ENCODE measurements at regions not wholly inside any gene's neighbourhood (a gene's known extent, or its start where the extent isn't known, plus 50 kb on each side); places are given as distances from the start of the nearest gene placed in this dataset.

- no peaks in the 10 kb centered on the region for H3K4me1 ChIP-seq
- no peaks in the 10 kb centered on the region for H3K36me3 ChIP-seq
- DNase-seq (ENCODE audit: low spot score in 2 of 2), result no peak
- no peak overlapping the region for H3K4me3 ChIP-seq
- no peaks in the 10 kb centered on the region for H3K9me3 ChIP-seq
- no peaks in the 10 kb centered on the region for H3K27me3 ChIP-seq
- TF ChIP-seq CTCF (IDR thresholded peaks at IDR 0.05), result no peak
- intact Hi-C loops (cut with DNase I), result no loop called here
- H3K27ac ChIP-seq, result no peak overlapping the region
Measured at GRCh38 chr1:104726917-104727316, 977.2 kb downstream of the AMY1C start.

GRCh38 chr1:104733866-104734265, 984.2 kb downstream of the AMY1C start:
- Histone ChIP-seq H3K36me3 (no peaks in the 10 kb centered on the region), H3K9me3 (no peaks in the 10 kb centered on the region), H3K27ac (no peak overlapping the region), H3K27me3 (no peaks in the 10 kb centered on the region), H3K4me3 (no peak overlapping the region), H3K4me1 (no peaks in the 10 kb centered on the region)
- intact Hi-C loops (cut with DNase I), result no loop called here
- DNase-seq (ENCODE audit: low spot score in 2 of 2), result no peak
- TF ChIP-seq CTCF (IDR thresholded peaks at IDR 0.05), result no peak

GRCh38 chr1:104745875-104746274, 996.2 kb downstream of the AMY1C start:
- H3K27me3 ChIP-seq, result no peaks in the 10 kb centered on the region
- no peak for TF ChIP-seq CTCF (IDR thresholded peaks at IDR 0.05)

GRCh38 chr1:104746994-104747393, 997.3 kb downstream of the AMY1C start:
- Histone ChIP-seq H3K4me3 (no peak overlapping the region), H3K27me3 (no peaks in the 10 kb centered on the region), H3K4me1 (no peaks in the 10 kb centered on the region), H3K9me3 (no peaks in the 10 kb centered on the region), H3K27ac (no peak overlapping the region), H3K36me3 (no peaks in the 10 kb centered on the region)
- TF ChIP-seq CTCF (IDR thresholded peaks at IDR 0.05), result no peak
- intact Hi-C loops (cut with DNase I), result no loop called here
- DNase-seq (ENCODE audit: low spot score in 2 of 2), result no peak

More at GRCh38 chr1:104745875-104746274, 996.2 kb downstream of the AMY1C start:
- Histone ChIP-seq H3K4me1 (no peaks in the 10 kb centered on the region), H3K27ac (no peak overlapping the region), H3K9me3 (no peaks in the 10 kb centered on the region), H3K4me3 (no peak overlapping the region), H3K36me3 (no peaks in the 10 kb centered on the region)
- DNase-seq (ENCODE audit: low spot score in 2 of 2), result no peak
- intact Hi-C loops (cut with DNase I), result no loop called here

- no peak for TF ChIP-seq CTCF (IDR thresholded peaks at IDR 0.05)
- no peak for DNase-seq (ENCODE audit: low spot score in 2 of 2)
- Histone ChIP-seq H3K9me3 (no peaks in the 10 kb centered on the region), H3K4me1 (no peaks in the 10 kb centered on the region), H3K4me3 (no peak overlapping the region), H3K27me3 (no peaks in the 10 kb centered on the region), H3K36me3 (no peaks in the 10 kb centered on the region), H3K27ac (no peak overlapping the region)
- intact Hi-C loops (cut with DNase I), result no loop called here
Measured at GRCh38 chr1:104760017-104760416, 1010.3 kb downstream of the AMY1C start.

GRCh38 chr1:104761961-104762570, 1012.4 kb downstream of the AMY1C start:
- intact Hi-C loops (cut with DNase I), result no loop called here
- Histone ChIP-seq H3K4me3 (no peak overlapping the region), H3K36me3 (no peaks in the 10 kb centered on the region), H3K9me3 (no peaks in the 10 kb centered on the region), H3K27ac (no peak overlapping the region), H3K27me3 (no peaks in the 10 kb centered on the region), H3K4me1 (no peaks in the 10 kb centered on the region)
- DNase-seq (ENCODE audit: low spot score in 2 of 2), result no peak
- no peak for TF ChIP-seq CTCF (IDR thresholded peaks at IDR 0.05)
